Transverse colon (tissue), 4 donors: ENCODE measurements at regions not wholly inside any gene's neighbourhood (a gene's known extent, or its start where the extent isn't known, plus 50 kb on each side); places are given as distances from the start of the nearest gene placed in this dataset.

Experiments used
- DNase-seq: peaks from one replicate; pipeline ENCODE4 v3.0.0-alpha.2; 2019
- H3K27ac ChIP-seq, 4 donors: fragments of 200-600 bp; sonication (generic); 2 replicates each; pipeline ENCODE4 v1.5.1; 2016 to 2018; ENCODE audit warnings: inconsistent platforms in 4 of 4
- H3K27me3 ChIP-seq: fragments of 200-600 bp; sonication (generic); 2 replicates; pipeline ENCODE4 v1.5.1; 2017; ENCODE audit warnings: inconsistent platforms
- H3K36me3 ChIP-seq, 4 donors: fragments of 200-600 bp; sonication (generic); 2 replicates each; pipeline ENCODE4 v1.5.1; 2017 to 2019; ENCODE audit warnings: inconsistent platforms in 4 of 4
- H3K4me1 ChIP-seq, 4 donors: fragments of 200-600 bp; sonication (generic); 2 replicates each; pipeline ENCODE4 v1.5.1; 2017 to 2020; ENCODE audit warnings: inconsistent platforms in 4 of 4
- H3K4me3 ChIP-seq, 4 donors: fragments of 200-600 bp; sonication (generic); 1 replicate in 1 of 4; 2 replicates in 3 of 4; pipeline versions ENCODE4 v1.5.1 to v1.6.1; 2017 to 2019; ENCODE audit warnings: inconsistent platforms in 4 of 4
- H3K9me3 ChIP-seq, 2 donors: fragments of 200-600 bp; sonication (generic); 2 replicates each; pipeline ENCODE4 v1.5.1; 2017 to 2019; ENCODE audit warnings: inconsistent platforms in 2 of 2
- CTCF ChIP-seq, 5 experiments: fragments of 200-600 bp in 3 of 5; fragments of 450-650 bp in 2 of 5; sonication (generic) in 3 of 5; IDR thresholded peaks; 1 replicate in 2 of 5; 2 replicates in 3 of 5; pipeline ENCODE4 v1.5.1; 2016 to 2017; ENCODE audit warnings: antibody characterized with exemption in 5 of 5, inconsistent platforms in 3 of 5, mild to moderate bottlenecking in 2 of 5, moderate library complexity in 1 of 5
- EP300 ChIP-seq: sonication (generic); formaldehyde crosslinking; IDR thresholded peaks from one replicate; pipeline ENCODE4 v1.6.1; 2017; ENCODE audit warnings: antibody characterized with exemption, low read depth
- POLR2A ChIP-seq: fragments of 450-650 bp; IDR thresholded peaks from one replicate; pipeline ENCODE4 v1.6.1; 2016; ENCODE audit warnings: antibody characterized with exemption, mild to moderate bottlenecking, moderate library complexity
- POLR2AphosphoS5 ChIP-seq, 3 donors: sonication (generic); formaldehyde crosslinking; IDR thresholded peaks; one replicate each; pipeline ENCODE4 v1.6.1; 2016; ENCODE audit warnings: antibody characterized with exemption in 3 of 3
- WGBS, 2 donors: methylation state at CpG; one replicate each; pipeline ENCODE4 v1.1.5; 2018; ENCODE audit warnings: low coverage in 1 of 2; 5-methylcytosine and 5-hydroxymethylcytosine counted together
- in situ Hi-C, 4 donors: fragments of 200-750 bp; cut with MboI; loops; one replicate each; pipeline versions ENCODE4 v1.15.0 to v1.15.1; 2017; ENCODE audit warnings: low sequenced_read_pairs in 3 of 4, low pct_ligation_motif_present in 1 of 4, low pct_unique_long_range_greater_than_20kb in 1 of 4
- intact Hi-C: fragments of 100-400 bp; cut with DNase I; formaldehyde crosslinking; loops from one replicate; pipeline ENCODE4 v1.15.1; 2023; ENCODE audit warnings: low total_unique reads

GRCh38 chr20:53693262-53693871 lies 99.7 kb upstream of the ZNF217 start:
- no peak overlapping the region for H3K27ac ChIP-seq
- no peak for DNase-seq
- WGBS, 2 donors = 70 to 86% methylated on average over 11 to 17 of the region's 17 CpGs
- in situ Hi-C loops (no loop called here), intact Hi-C loops (no loop called here)
- peaks cover 0 to 7% (median 0%) of the 10 kb centered on the region in 4 donors for H3K4me1 ChIP-seq
- H3K9me3 ChIP-seq = no peaks in the 10 kb centered on the region
- H3K36me3 ChIP-seq = no peaks in the 10 kb centered on the region
- TF ChIP-seq POLR2AphosphoS5 (IDR thresholded peaks at IDR 0.05) = no peak
- no peak for TF ChIP-seq POLR2A
- no peak for TF ChIP-seq CTCF (IDR thresholded peaks at IDR 0.05)
- TF ChIP-seq EP300 = no peak
- no peak overlapping the region for H3K4me3 ChIP-seq
- no peaks in the 10 kb centered on the region for H3K27me3 ChIP-seq

GRCh38 chr20:53692465-53693067 lies 98.9 kb upstream of the ZNF217 start:
- 77% methylated on average over 10 of the region's 10 CpGs; no CpG with 5 or more reads in 1 of the 2 donors for WGBS, 2 donors
- TF ChIP-seq POLR2A = no peak
- no peak for TF ChIP-seq EP300
- TF ChIP-seq POLR2AphosphoS5 (IDR thresholded peaks at IDR 0.05) = no peak
- no peak for TF ChIP-seq CTCF (IDR thresholded peaks at IDR 0.05)
- Histone ChIP-seq H3K27ac (no peak overlapping the region), H3K4me3 (no peak overlapping the region), H3K27me3 (no peaks in the 10 kb centered on the region), H3K9me3 (no peaks in the 10 kb centered on the region), H3K4me1 (peaks cover 0 to 7% (median 0%) of the 10 kb centered on the region in 4 donors), H3K36me3 (no peaks in the 10 kb centered on the region)
- peak; percentile 26 for DNase-seq
- in situ Hi-C loops = no loop called here
- intact Hi-C loops = no loop called here

- Histone ChIP-seq H3K36me3 (no peaks in the 10 kb centered on the region), H3K27me3 (no peaks in the 10 kb centered on the region), H3K4me1 (peaks cover 0 to 7% (median 0%) of the 10 kb centered on the region in 4 donors), H3K4me3 (no peak overlapping the region), H3K9me3 (no peaks in the 10 kb centered on the region), H3K27ac (no peak overlapping the region)
- intact Hi-C loops (no loop called here), in situ Hi-C loops (no loop called here)
- no peak for DNase-seq
- TF ChIP-seq EP300 (no peak), POLR2A (no peak), CTCF (IDR thresholded peaks at IDR 0.05) (no peak), POLR2AphosphoS5 (IDR thresholded peaks at IDR 0.05) (no peak)
- WGBS, 2 donors = 78 to 89% methylated on average over 1 of the region's 1 CpG
These were observed 98.2 kb upstream of the ZNF217 start for GRCh38 chr20:53691811-53692192.

- no peak for DNase-seq
- intact Hi-C loops = no loop called here
- peaks cover 0 to 7% (median 0%) of the 10 kb centered on the region in 4 donors for H3K4me1 ChIP-seq
- TF ChIP-seq POLR2A (no peak), EP300 (no peak), CTCF (IDR thresholded peaks at IDR 0.05) (no peak), POLR2AphosphoS5 (IDR thresholded peaks at IDR 0.05) (no peak)
- no peak overlapping the region for H3K27ac ChIP-seq
- in situ Hi-C loops = no loop called here
- H3K4me3 ChIP-seq = no peak overlapping the region
- no peaks in the 10 kb centered on the region for H3K36me3 ChIP-seq
- H3K9me3 ChIP-seq = no peaks in the 10 kb centered on the region
- 78 to 83% methylated on average over 8 to 10 of the region's 10 CpGs for WGBS, 2 donors
- no peaks in the 10 kb centered on the region for H3K27me3 ChIP-seq
These were observed 97.6 kb upstream of the ZNF217 start for GRCh38 chr20:53691060-53691810.
